OCI-LY1 (cell line): ENCODE measurements at regions not wholly inside any gene's neighbourhood (a gene's known extent, or its start where the extent isn't known, plus 50 kb on each side); places are given as distances from the start of the nearest gene placed in this dataset.

Experiments
- CTCF ChIP-seq: fragments of 200-600 bp; sonication (generic), shearing (Covaris generic); IDR thresholded peaks from 2 replicates; pipeline ENCODE4 v1.5.1; 2017; ENCODE audit warnings: mild to moderate bottlenecking, antibody characterized with exemption, low read length, moderate library complexity, mixed read lengths
- EZH2 ChIP-seq: fragments of 200-600 bp; sonication (generic), shearing (Covaris generic); IDR thresholded peaks from 2 replicates; pipeline ENCODE4 v1.8.0; 2017; ENCODE audit warnings: borderline replicate concordance, mixed run types, mild to moderate bottlenecking, antibody characterized with exemption, low read length, moderate library complexity, mixed read lengths

GRCh38 chr3:152051501-152052404 is 178.3 kb downstream of the SUCNR1 start:
- no peak for TF ChIP-seq EZH2
- TF ChIP-seq CTCF = no peak
